Loucy (cell line): ENCODE measurements at regions not wholly inside any gene's neighbourhood (a gene's known extent, or its start where the extent isn't known, plus 50 kb on each side); places are given as distances from the start of the nearest gene placed in this dataset.

Source experiments
- H2AFZ ChIP-seq: fragments of 200-600 bp; sonication (generic); 2 replicates; pipeline ENCODE4 v1.6.0; 2016; ENCODE audit warnings: antibody characterized with exemption, mild to moderate bottlenecking, low read length, moderate library complexity
- H3F3A ChIP-seq: fragments of 200-600 bp; 2 replicates; pipeline ENCODE4 v1.6.0; 2016; ENCODE audit warnings: antibody characterized with exemption, low read depth, mild to moderate bottlenecking
- H3K27me3 ChIP-seq: fragments of 200-600 bp; sonication (generic); 2 replicates; pipeline ENCODE4 v1.6.1; 2014; ENCODE audit warnings: low read length, mild to moderate bottlenecking; ENCODE audit not compliant: insufficient read depth, poor library complexity, severe bottlenecking
- H3K36me3 ChIP-seq: fragments of 200-600 bp; sonication (generic); 2 replicates; pipeline ENCODE4 v1.6.1; 2016; ENCODE audit warnings: low read length; ENCODE audit not compliant: insufficient read depth
- H3K4me1 ChIP-seq: fragments of 200-600 bp; sonication (generic); 2 replicates; pipeline ENCODE4 v1.5.1; 2014; ENCODE audit warnings: low read length, mild to moderate bottlenecking; ENCODE audit not compliant: insufficient read depth, poor library complexity, severe bottlenecking
- H3K4me2 ChIP-seq: fragments of 200-600 bp; sonication (generic); 2 replicates; pipeline ENCODE4 v1.6.0; 2014; ENCODE audit warnings: antibody characterized with exemption, low read length, low read depth, mild to moderate bottlenecking; ENCODE audit not compliant: poor library complexity, severe bottlenecking
- H3K4me3 ChIP-seq: fragments of 200-600 bp; sonication (generic); 2 replicates; pipeline ENCODE4 v1.5.1; 2014; ENCODE audit warnings: low read length, mild to moderate bottlenecking, mixed read lengths; ENCODE audit not compliant: poor library complexity, severe bottlenecking
- H3K79me2 ChIP-seq: fragments of 200-600 bp; sonication (generic); 2 replicates; pipeline ENCODE4 v1.6.1; 2014; ENCODE audit warnings: low read length; ENCODE audit not compliant: insufficient read depth
- H3K9ac ChIP-seq: fragments of 200-600 bp; sonication (generic); 2 replicates; pipeline ENCODE4 v1.6.0; 2014; ENCODE audit warnings: mild to moderate bottlenecking, low read depth, low read length, moderate library complexity; ENCODE audit not compliant: poor library complexity, severe bottlenecking
- H3K9me2 ChIP-seq: fragments of 200-600 bp; sonication (generic); replicated peaks from 2 replicates; pipeline ENCODE4 v1.6.1; 2016; ENCODE audit warnings: low read depth, low read length, mixed read lengths
- H3K9me3 ChIP-seq: fragments of 200-600 bp; sonication (generic); 2 replicates; pipeline ENCODE4 v1.6.1; 2014; ENCODE audit warnings: mild to moderate bottlenecking, antibody characterized with exemption, low read length, low read depth; ENCODE audit not compliant: insufficient read depth
- H4K20me1 ChIP-seq: fragments of 200-600 bp; sonication (generic); 2 replicates; pipeline ENCODE4 v1.6.0; 2014; ENCODE audit warnings: antibody characterized with exemption, low read length, mild to moderate bottlenecking; ENCODE audit not compliant: insufficient read depth, poor library complexity, severe bottlenecking
- CTCF ChIP-seq: fragments of 200-600 bp; sonication (generic); conservative IDR thresholded peaks from 2 replicates; pipeline ENCODE4 v1.5.1; 2014; ENCODE audit warnings: mild to moderate bottlenecking, antibody characterized with exemption, low read length
- EZH2phosphoT487 ChIP-seq: fragments of 200-600 bp; IDR thresholded peaks from 2 replicates; pipeline ENCODE4 v1.6.1; 2018; ENCODE audit warnings: antibody characterized with exemption, mild to moderate bottlenecking, moderate library complexity, borderline replicate concordance

GRCh38 chr2:172300851-172301250 is 126.5 kb upstream of the ITGA6 start:
- H3K9me3 ChIP-seq, result no peaks in the 10 kb centered on the region
- no peaks in the 10 kb centered on the region for H3F3A ChIP-seq
- no peak overlapping the region for H3K4me2 ChIP-seq
- H3K36me3 ChIP-seq, result no peaks in the 10 kb centered on the region
- peaks cover 22% of the 10 kb centered on the region for H3K4me1 ChIP-seq
- no peaks in the 10 kb centered on the region for H3K27me3 ChIP-seq
- no peaks in the 10 kb centered on the region for H3K79me2 ChIP-seq
- no peaks in the 10 kb centered on the region for H4K20me1 ChIP-seq
- H3K9ac ChIP-seq, result no peak overlapping the region
- H3K4me3 ChIP-seq, result no peak overlapping the region
- TF ChIP-seq CTCF (no peak), EZH2phosphoT487 (no peak)
- no peaks in the 10 kb centered on the region for H3K9me2 ChIP-seq
- H2AFZ ChIP-seq, result no peak overlapping the region

- Histone ChIP-seq H3K4me1 (peaks cover 5% of the 10 kb centered on the region), H3K79me2 (no peaks in the 10 kb centered on the region), H4K20me1 (no peaks in the 10 kb centered on the region), H3K4me2 (no peak overlapping the region), H2AFZ (no peak overlapping the region), H3K27me3 (no peaks in the 10 kb centered on the region), H3K9me3 (no peaks in the 10 kb centered on the region), H3K4me3 (no peak overlapping the region), H3K9ac (no peak overlapping the region), H3K36me3 (no peaks in the 10 kb centered on the region), H3F3A (no peaks in the 10 kb centered on the region), H3K9me2 (no peaks in the 10 kb centered on the region)
- TF ChIP-seq EZH2phosphoT487 (no peak), CTCF (no peak)
Observed at GRCh38 chr2:172305066-172305465, 122.3 kb upstream of the ITGA6 start.

- no peaks in the 10 kb centered on the region for H3K9me3 ChIP-seq
- H3K27me3 ChIP-seq, result no peaks in the 10 kb centered on the region
- H3K36me3 ChIP-seq, result no peaks in the 10 kb centered on the region
- no peak overlapping the region for H3K4me3 ChIP-seq
- no peaks in the 10 kb centered on the region for H4K20me1 ChIP-seq
- TF ChIP-seq CTCF (no peak), EZH2phosphoT487 (no peak)
- H3K79me2 ChIP-seq, result no peaks in the 10 kb centered on the region
- H3K9ac ChIP-seq, result no peak overlapping the region
- no peak overlapping the region for H2AFZ ChIP-seq
- H3K4me2 ChIP-seq, result no peak overlapping the region
- peaks cover 5% of the 10 kb centered on the region for H3K4me1 ChIP-seq
- H3F3A ChIP-seq, result no peaks in the 10 kb centered on the region
- no peaks in the 10 kb centered on the region for H3K9me2 ChIP-seq
Observed at GRCh38 chr2:172307800-172308199, 119.6 kb upstream of the ITGA6 start.
